RPMI8226 (cell line): ENCODE measurements at regions not wholly inside any gene's neighbourhood (a gene's known extent, or its start where the extent isn't known, plus 50 kb on each side); places are given as distances from the start of the nearest gene placed in this dataset.
"Not testable (repeated sequence)": the region's sequence is repeated elsewhere in the genome, so short reads cannot be mapped to it uniquely, and the experiment has no call there.

Experiments used
- DNase-seq: peaks from one replicate; pipeline ENCODE4 v3.0.0-alpha.2; 2015

- DNase-seq: no peak
These were observed 106.6 kb upstream of the POU3F1 start for GRCh38 chr1:38153066-38153777.

GRCh38 chr1:38152351-38153065 is 105.9 kb upstream of the POU3F1 start:
- peak; percentile 47 for DNase-seq

- no peak for DNase-seq
These were observed 104.8 kb upstream of the POU3F1 start for GRCh38 chr1:38151399-38151798.

- DNase-seq: not testable (repeated sequence)
These were observed 99.5 kb upstream of the POU3F1 start for GRCh38 chr1:38146079-38146478.

GRCh38 chr1:38142606-38143005 is 96.0 kb upstream of the POU3F1 start:
- DNase-seq: no peak

- DNase-seq: no peak
These were observed 94.9 kb upstream of the POU3F1 start for GRCh38 chr1:38141483-38141882.

- no peak for DNase-seq
These were observed 93.3 kb upstream of the POU3F1 start for GRCh38 chr1:38139738-38140487.

GRCh38 chr1:38138498-38139233 is 92.1 kb upstream of the POU3F1 start:
- peak; percentile 12 for DNase-seq

GRCh38 chr1:38137164-38137563 is 90.6 kb upstream of the POU3F1 start:
- DNase-seq: no peak

GRCh38 chr1:38135625-38136414 is 89.2 kb upstream of the POU3F1 start:
- no peak for DNase-seq

- DNase-seq: peak; percentile 21
These were observed 87.7 kb upstream of the POU3F1 start for GRCh38 chr1:38134294-38134755.

- DNase-seq: no peak
These were observed 87.2 kb upstream of the POU3F1 start for GRCh38 chr1:38133756-38134155.

GRCh38 chr1:38133304-38133703 is 86.7 kb upstream of the POU3F1 start:
- DNase-seq: no peak

- DNase-seq: no peak
These were observed 86.1 kb upstream of the POU3F1 start for GRCh38 chr1:38132681-38133080.

- DNase-seq: no peak
These were observed 84.5 kb upstream of the POU3F1 start for GRCh38 chr1:38131024-38131585.

- no peak for DNase-seq
These were observed 83.4 kb upstream of the POU3F1 start for GRCh38 chr1:38129971-38130370.

GRCh38 chr1:38129473-38129872 is 82.9 kb upstream of the POU3F1 start:
- no peak for DNase-seq

GRCh38 chr1:38128926-38129453 is 82.4 kb upstream of the POU3F1 start:
- no peak for DNase-seq

GRCh38 chr1:38128511-38128910 is 81.9 kb upstream of the POU3F1 start:
- DNase-seq: no peak

- DNase-seq: no peak
These were observed 80.8 kb upstream of the POU3F1 start for GRCh38 chr1:38127428-38127827.

- DNase-seq: no peak
These were observed 80.4 kb upstream of the POU3F1 start for GRCh38 chr1:38126970-38127369.
